OCI-LY3 (cell line): ENCODE measurements at regions not wholly inside any gene's neighbourhood (a gene's known extent, or its start where the extent isn't known, plus 50 kb on each side); places are given as distances from the start of the nearest gene placed in this dataset.

Source experiments
- H2AFZ ChIP-seq: fragments of 200-600, 300-600 bp; shearing (Covaris generic); 2 replicates; pipeline ENCODE4 v1.6.0; 2014; ENCODE audit warnings: antibody characterized with exemption, low read depth, low read length
- H3K27ac ChIP-seq: fragments of 200-600, 300-600 bp; sonication (generic); 2 replicates; pipeline ENCODE4 v1.5.1; 2014; ENCODE audit warnings: mild to moderate bottlenecking, low read length, moderate library complexity, mixed read lengths
- H3K27me3 ChIP-seq: fragments of 200-600, 300-600 bp; sonication (generic); 2 replicates; pipeline ENCODE4 v1.6.1; 2014; ENCODE audit warnings: low read depth, low read length, mixed read lengths
- H3K36me3 ChIP-seq: fragments of 200-600, 300-600 bp; sonication (generic); replicated peaks from 2 replicates; pipeline ENCODE3; 2014; ENCODE audit warnings: low read depth, low read length, mixed read lengths
- H3K4me1 ChIP-seq: fragments of 300-600, 200-600 bp; sonication (generic); 2 replicates; pipeline ENCODE4 v1.6.1; 2014; ENCODE audit warnings: low read length, mixed read lengths
- H3K4me2 ChIP-seq: fragments of 200-600, 300-600 bp; sonication (generic); 2 replicates; pipeline ENCODE4 v1.6.1; 2014; ENCODE audit warnings: low read length, mixed read lengths
- H3K4me3 ChIP-seq: fragments of 300-600, 200-600 bp; sonication (generic); 2 replicates; pipeline ENCODE4 v1.5.1; 2014; ENCODE audit warnings: antibody characterized with exemption, mild to moderate bottlenecking, low read length, moderate library complexity
- H3K79me2 ChIP-seq: fragments of 300-600, 200-600 bp; shearing (Covaris generic); 2 replicates; pipeline ENCODE4 v1.6.1; 2014; ENCODE audit warnings: mild to moderate bottlenecking, low read length, mixed read lengths
- H3K9ac ChIP-seq: fragments of 300-600, 200-600 bp; shearing (Covaris generic); 2 replicates; pipeline ENCODE4 v1.6.0; 2014; ENCODE audit warnings: mild to moderate bottlenecking, low read length, moderate library complexity
- H3K9me3 ChIP-seq: fragments of 200-600, 300-600 bp; shearing (Covaris generic); 2 replicates; pipeline ENCODE4 v1.6.1; 2014; ENCODE audit warnings: low read length, mixed read lengths; ENCODE audit not compliant: insufficient read depth
- H4K20me1 ChIP-seq: fragments of 200-600, 300-600 bp; sonication (generic); 2 replicates; pipeline ENCODE4 v1.6.1; 2016; ENCODE audit warnings: low read length, mixed read lengths; ENCODE audit not compliant: insufficient read depth
- EZH2phosphoT487 ChIP-seq: fragments of 200-600 bp; shearing (Covaris generic); IDR thresholded peaks from 2 replicates; pipeline ENCODE4 v1.6.1; 2018; ENCODE audit warnings: antibody characterized with exemption, mixed run types, low read depth
- TF ChIP-seq, protein P1 (sequence below): fragments of 200-600, 300-600 bp; sonication (generic); IDR thresholded peaks from 2 replicates; pipeline ENCODE4 v1.5.1; 2014; ENCODE audit warnings: antibody characterized with exemption, low read length, low read depth

DNA sequence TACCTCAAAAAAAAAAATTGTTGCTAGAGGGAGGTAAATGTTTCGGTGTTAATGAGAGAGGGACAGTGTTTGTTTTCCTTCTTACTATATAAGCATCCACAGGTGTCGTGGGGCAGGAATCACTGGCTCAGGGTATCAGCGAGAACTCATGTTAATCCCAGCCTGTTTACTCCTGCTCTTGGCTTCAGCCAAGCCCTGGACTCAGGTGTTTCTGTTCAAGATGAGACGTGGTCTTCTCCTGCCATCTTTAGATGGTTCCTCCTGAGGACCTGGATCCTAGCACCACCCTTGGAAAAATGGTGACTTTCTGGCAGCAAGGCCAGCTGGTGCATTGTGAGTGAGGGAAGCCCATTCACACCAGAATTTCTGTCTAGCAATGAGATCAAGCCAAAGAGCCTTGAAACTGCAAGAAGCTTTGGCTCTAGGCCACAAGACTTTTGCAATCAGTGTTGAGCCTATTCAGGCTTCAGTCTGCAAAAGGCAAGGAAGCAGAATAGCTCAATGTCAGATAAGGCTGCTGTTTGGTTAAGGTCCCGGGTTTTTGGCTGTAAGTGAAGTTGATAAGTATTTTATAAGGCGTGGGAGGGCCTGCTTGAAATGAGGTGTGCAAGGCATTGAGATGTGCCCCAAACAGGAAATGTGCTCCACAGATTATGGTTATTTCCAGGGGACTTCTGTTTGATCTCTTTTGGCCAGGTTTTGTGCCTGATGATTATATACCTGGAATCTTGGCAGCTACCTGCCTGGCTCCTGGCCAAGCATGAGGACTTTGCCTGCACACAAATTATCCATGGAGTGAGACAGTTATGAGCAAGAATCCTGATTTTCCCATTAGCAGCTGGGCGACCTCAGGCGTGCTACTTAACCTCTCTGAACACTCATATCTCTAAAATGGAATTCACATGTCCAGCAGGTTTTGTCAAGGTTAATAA is 99.8 kb downstream of the TENT4A start:
- no peak overlapping the region for H3K4me2 ChIP-seq
- no peaks in the 10 kb centered on the region for H3K79me2 ChIP-seq
- no peak overlapping the region for H2AFZ ChIP-seq

GRCh38 chr5:6814816-6815215 is 101.6 kb downstream of the TENT4A start:
- Histone ChIP-seq H3K27me3 (no peaks in the 10 kb centered on the region), H3K79me2 (no peaks in the 10 kb centered on the region), H3K36me3 (no peaks in the 10 kb centered on the region), H3K4me1 (peaks cover 11% of the 10 kb centered on the region), H3K9ac (no peak overlapping the region), H4K20me1 (no peaks in the 10 kb centered on the region), H3K9me3 (no peaks in the 10 kb centered on the region), H3K4me2 (no peak overlapping the region), H2AFZ (no peak overlapping the region), H3K4me3 (no peak overlapping the region), H3K27ac (no peak overlapping the region)
- TF ChIP-seq, protein P1, sequence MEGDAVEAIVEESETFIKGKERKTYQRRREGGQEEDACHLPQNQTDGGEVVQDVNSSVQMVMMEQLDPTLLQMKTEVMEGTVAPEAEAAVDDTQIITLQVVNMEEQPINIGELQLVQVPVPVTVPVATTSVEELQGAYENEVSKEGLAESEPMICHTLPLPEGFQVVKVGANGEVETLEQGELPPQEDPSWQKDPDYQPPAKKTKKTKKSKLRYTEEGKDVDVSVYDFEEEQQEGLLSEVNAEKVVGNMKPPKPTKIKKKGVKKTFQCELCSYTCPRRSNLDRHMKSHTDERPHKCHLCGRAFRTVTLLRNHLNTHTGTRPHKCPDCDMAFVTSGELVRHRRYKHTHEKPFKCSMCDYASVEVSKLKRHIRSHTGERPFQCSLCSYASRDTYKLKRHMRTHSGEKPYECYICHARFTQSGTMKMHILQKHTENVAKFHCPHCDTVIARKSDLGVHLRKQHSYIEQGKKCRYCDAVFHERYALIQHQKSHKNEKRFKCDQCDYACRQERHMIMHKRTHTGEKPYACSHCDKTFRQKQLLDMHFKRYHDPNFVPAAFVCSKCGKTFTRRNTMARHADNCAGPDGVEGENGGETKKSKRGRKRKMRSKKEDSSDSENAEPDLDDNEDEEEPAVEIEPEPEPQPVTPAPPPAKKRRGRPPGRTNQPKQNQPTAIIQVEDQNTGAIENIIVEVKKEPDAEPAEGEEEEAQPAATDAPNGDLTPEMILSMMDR: no peak
- no peak for TF ChIP-seq EZH2phosphoT487

More for the DNA sequence above, 99.8 kb downstream of the TENT4A start:
- H3K9me3 ChIP-seq: no peaks in the 10 kb centered on the region
- no peaks in the 10 kb centered on the region for H3K27me3 ChIP-seq
- no peak overlapping the region for H3K9ac ChIP-seq
- H3K4me3 ChIP-seq: no peak overlapping the region
- TF ChIP-seq EZH2phosphoT487: no peak
- TF ChIP-seq, protein P1: no peak
- no peaks in the 10 kb centered on the region for H3K36me3 ChIP-seq
- no peaks in the 10 kb centered on the region for H4K20me1 ChIP-seq
- H3K4me1 ChIP-seq: no peaks in the 10 kb centered on the region
- no peak overlapping the region for H3K27ac ChIP-seq

- peak overlapping the region; percentile 44 for H3K4me2 ChIP-seq
- H3K4me3 ChIP-seq: no peak overlapping the region; the same call in 1 of the 2 replicates
- H3K9ac ChIP-seq: no peak overlapping the region
- H3K79me2 ChIP-seq: no peaks in the 10 kb centered on the region
- no peaks in the 10 kb centered on the region for H4K20me1 ChIP-seq
- TF ChIP-seq, protein P1: no peak
- TF ChIP-seq EZH2phosphoT487: no peak
- H3K27me3 ChIP-seq: no peaks in the 10 kb centered on the region
- peaks cover 11% of the 10 kb centered on the region for H3K4me1 ChIP-seq
- H3K9me3 ChIP-seq: no peaks in the 10 kb centered on the region
- H3K36me3 ChIP-seq: no peaks in the 10 kb centered on the region
- H2AFZ ChIP-seq: no peak overlapping the region
- no peak overlapping the region for H3K27ac ChIP-seq
These were observed 105.6 kb downstream of the TENT4A start for GRCh38 chr5:6818594-6819511.

DNA sequence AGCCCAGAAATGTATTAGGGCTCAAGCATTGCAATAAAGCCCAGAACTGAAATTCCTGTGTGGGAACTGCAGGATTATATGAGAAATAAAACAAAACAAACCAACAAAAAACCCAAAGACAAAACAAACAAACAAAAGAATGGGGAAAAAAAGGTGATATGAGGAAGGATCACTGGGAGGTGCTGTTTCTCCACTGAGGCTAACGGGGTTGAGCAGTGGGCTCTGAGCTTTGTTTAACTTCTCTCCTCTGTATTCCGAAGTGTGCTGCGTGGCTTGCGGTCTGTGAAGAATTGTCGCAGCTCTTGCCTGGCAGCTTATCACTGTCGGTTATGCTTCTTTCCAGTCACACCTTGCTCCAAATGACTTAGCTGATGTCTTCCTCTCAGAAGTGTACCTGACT is 106.3 kb downstream of the TENT4A start:
- Histone ChIP-seq H3K4me1 (peaks cover 11% of the 10 kb centered on the region), H3K9me3 (no peaks in the 10 kb centered on the region), H3K79me2 (no peaks in the 10 kb centered on the region), H2AFZ (no peak overlapping the region), H3K36me3 (no peaks in the 10 kb centered on the region), H4K20me1 (no peaks in the 10 kb centered on the region), H3K27me3 (no peaks in the 10 kb centered on the region), H3K9ac (no peak overlapping the region), H3K4me2 (peak overlapping the region; percentile 44; the same call in 1 of the 2 replicates), H3K4me3 (no peak overlapping the region), H3K27ac (no peak overlapping the region)
- TF ChIP-seq EZH2phosphoT487: no peak
- TF ChIP-seq, protein P1: peak; percentile 26; the same call in 1 of the 2 replicates
